Upper lobe of left lung (tissue), 4 donors: ENCODE measurements at regions not wholly inside any gene's neighbourhood (a gene's known extent, or its start where the extent isn't known, plus 50 kb on each side); places are given as distances from the start of the nearest gene placed in this dataset.

Experiments used
- EP300 ChIP-seq, 4 donors: sonication (generic); formaldehyde crosslinking; IDR thresholded peaks; one replicate each; pipeline ENCODE4 v1.5.1; 2017; ENCODE audit warnings: antibody characterized with exemption in 4 of 4, control low read depth in 2 of 4
- POLR2AphosphoS5 ChIP-seq, 2 donors: sonication (generic); formaldehyde crosslinking; IDR thresholded peaks; one replicate each; pipeline ENCODE4 v1.5.1; 2017; ENCODE audit warnings: antibody characterized with exemption in 2 of 2
- TF ChIP-seq, protein P1 (sequence below), 6 experiments: fragments of 450-650 bp in 4 of 6; fragments of 200-600 bp in 2 of 6; sonication (generic) in 2 of 6; IDR thresholded peaks; one replicate each; pipeline ENCODE4 v1.5.1; 2016 to 2019; ENCODE audit warnings: antibody characterized with exemption in 6 of 6

DNA sequence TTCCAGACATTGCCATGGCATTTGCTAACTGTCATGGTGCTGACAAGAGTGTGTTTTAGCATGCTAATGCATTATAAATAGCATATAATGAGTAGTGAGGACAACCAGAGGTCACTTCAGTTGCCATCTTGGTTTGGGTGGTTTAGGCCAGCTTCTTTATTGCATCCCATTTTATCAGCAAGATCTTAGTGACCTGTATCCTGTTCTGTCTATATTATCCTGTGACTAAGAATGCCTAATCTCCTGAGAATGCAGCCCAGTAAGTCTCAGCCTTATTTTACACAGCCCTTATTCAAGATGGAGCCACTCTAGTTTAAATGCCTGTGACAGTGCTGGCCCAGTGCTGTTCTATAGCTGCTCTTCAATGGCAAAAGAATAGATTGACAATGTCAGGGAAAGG lies 781.0 kb upstream of the ADGRB3 start:
- TF ChIP-seq EP300 (IDR thresholded peaks at IDR 0.05) (no peak), POLR2AphosphoS5 (IDR thresholded peaks at IDR 0.05) (no peak)
- TF ChIP-seq, protein P1, sequence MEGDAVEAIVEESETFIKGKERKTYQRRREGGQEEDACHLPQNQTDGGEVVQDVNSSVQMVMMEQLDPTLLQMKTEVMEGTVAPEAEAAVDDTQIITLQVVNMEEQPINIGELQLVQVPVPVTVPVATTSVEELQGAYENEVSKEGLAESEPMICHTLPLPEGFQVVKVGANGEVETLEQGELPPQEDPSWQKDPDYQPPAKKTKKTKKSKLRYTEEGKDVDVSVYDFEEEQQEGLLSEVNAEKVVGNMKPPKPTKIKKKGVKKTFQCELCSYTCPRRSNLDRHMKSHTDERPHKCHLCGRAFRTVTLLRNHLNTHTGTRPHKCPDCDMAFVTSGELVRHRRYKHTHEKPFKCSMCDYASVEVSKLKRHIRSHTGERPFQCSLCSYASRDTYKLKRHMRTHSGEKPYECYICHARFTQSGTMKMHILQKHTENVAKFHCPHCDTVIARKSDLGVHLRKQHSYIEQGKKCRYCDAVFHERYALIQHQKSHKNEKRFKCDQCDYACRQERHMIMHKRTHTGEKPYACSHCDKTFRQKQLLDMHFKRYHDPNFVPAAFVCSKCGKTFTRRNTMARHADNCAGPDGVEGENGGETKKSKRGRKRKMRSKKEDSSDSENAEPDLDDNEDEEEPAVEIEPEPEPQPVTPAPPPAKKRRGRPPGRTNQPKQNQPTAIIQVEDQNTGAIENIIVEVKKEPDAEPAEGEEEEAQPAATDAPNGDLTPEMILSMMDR (IDR thresholded peaks at IDR 0.05): no peak
